Fibroblast of gingiva (primary cell): ENCODE measurements at regions not wholly inside any gene's neighbourhood (a gene's known extent, or its start where the extent isn't known, plus 50 kb on each side); places are given as distances from the start of the nearest gene placed in this dataset.
"Not testable (repeated sequence)": the region's sequence is repeated elsewhere in the genome, so short reads cannot be mapped to it uniquely, and the experiment has no call there.

Source experiments
- DNase-seq: peaks from one replicate; pipeline ENCODE4 v3.0.0-alpha.2; 2011; ENCODE audit warnings: low read depth

DNA sequence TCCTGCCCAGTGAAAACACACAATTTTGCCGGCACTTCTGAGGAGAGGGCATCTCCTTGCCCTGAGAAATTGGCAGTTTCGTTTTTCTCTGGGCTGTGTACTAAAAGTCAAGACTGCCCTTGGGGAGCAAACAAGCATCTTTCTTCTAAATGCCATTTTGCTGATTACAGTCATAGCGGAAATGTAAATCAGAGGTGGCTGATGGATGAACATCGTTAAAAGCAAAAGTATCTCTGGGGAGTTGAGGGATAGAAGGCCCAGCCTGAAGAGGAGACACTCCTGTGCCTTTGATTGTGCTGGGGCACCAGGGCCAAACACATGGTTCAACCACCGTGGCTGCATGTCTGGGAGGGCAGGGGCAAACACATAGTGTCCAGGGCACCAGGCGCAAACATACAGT, 49.8 kb downstream of the ABCC12 start:
- DNase-seq, result no peak

DNA sequence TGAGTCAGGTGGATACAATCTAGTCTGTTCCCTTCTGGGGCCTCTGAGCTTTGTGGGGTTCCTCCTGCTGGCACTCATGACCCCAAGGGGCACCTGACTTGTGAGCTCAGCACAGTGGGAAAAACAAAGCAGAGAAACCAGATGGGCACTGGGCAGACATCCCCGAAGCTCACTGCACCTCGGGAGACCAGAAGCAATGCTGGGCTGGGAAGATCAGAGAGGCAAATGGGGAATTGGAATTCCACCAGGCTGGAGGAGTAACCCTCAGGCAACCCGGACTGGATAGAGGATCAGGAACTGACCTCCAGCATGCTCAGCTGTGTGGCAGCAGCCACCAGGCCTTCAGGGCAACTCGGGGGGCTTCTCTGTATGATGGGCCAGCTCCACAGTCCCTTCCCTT, 50.3 kb downstream of the ABCC12 start:
- DNase-seq, result no peak

DNA sequence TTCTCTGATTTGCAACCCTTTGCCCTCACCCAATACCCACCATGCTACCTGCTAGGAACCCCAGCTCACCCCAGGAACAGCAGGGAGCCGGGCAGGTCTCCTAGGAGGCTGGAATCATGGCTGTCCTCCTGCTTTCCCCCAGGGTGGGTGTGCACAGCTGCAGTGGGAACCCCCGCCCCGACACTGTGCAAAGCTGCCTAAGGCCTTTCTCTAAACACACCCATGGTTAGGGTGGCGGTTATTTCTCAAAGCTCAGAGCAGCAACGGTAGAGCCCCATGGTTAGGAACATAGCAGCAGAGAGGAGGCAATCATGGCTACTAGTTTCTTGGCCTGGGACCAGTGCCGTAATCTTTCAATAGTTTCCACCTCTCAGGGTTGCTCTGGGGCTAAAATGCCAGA, 52.2 kb downstream of the ABCC12 start:
- no peak for DNase-seq

- DNase-seq, result no peak
Measured at GRCh38 chr16:48102083-48103008, 53.4 kb downstream of the ABCC12 start.

DNA sequence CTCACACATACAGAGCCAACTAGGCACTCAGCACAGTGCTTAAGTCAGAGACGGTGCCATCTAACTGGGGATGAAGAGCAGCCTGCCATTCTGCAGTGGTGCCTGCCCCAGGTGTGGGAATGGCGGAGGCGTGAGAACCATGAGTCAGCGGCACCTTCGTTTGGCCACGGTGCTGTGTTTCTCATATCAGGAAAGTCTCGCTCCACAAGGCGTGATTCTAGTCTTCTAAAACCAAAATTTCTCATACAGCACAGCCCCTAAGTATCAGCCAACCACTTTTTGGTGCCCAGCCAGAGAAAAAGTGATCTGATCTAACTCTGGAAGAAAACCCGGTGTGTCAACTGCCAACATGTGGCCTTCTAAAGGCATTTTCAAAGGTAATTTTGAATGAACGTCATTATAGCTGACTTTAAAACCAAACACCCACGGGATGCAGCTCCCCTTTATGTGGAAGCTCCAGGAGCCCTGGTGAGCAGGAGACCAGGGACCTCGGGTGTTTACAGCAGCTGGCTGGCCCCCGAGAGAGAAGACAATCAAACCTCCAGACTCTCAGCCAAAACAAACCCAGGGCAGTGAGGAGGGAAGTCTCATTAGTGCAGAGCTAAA, 54.6 kb downstream of the ABCC12 start:
- no peak for DNase-seq

GRCh38 chr16:48099455-48099854, 56.3 kb downstream of the ABCC12 start:
- DNase-seq, result no peak

GRCh38 chr16:48098472-48098871, 57.3 kb downstream of the ABCC12 start:
- no peak for DNase-seq

DNA sequence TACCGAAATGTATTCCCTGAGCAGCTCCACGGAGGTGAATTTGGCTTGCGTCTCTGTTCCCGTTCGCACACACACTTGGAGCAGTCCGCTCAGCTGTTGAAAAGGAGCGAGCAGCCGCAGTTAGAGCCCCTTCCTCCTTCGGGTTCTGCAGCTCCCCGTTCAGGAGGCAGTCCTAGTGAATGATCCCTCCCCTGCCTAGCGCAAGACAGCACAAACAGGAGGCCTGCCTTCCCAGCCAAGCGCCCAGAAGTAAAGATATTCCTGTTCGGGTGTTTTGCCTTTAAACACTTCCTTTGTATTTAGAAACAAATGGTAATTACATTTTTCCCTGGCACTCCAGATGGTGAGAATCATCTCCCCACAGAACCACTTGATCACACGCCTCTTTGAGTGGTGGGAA, 64.7 kb downstream of the ABCC12 start:
- no peak for DNase-seq

- no peak for DNase-seq
Measured at GRCh38 chr16:48089053-48089792, 66.6 kb downstream of the ABCC12 start.

DNA sequence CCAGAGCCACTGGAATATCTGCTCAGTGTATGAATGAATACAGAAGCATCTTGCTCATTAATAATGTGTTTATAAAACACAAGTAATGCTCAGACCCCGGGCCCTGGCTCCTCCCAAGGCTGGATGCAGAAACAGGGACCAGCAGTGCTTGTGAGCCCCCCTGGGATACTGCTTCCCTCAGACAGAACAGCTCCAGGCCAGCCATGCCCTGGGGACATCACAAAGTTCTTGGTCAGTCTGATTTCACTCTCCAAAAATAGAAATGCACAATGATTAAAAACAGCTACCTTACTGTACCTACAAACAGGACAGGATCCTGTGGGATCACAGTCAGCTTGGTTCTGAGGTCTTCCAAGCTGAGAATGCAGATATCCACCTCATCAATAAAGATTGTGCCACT, 68.2 kb downstream of the ABCC12 start:
- no peak for DNase-seq

DNA sequence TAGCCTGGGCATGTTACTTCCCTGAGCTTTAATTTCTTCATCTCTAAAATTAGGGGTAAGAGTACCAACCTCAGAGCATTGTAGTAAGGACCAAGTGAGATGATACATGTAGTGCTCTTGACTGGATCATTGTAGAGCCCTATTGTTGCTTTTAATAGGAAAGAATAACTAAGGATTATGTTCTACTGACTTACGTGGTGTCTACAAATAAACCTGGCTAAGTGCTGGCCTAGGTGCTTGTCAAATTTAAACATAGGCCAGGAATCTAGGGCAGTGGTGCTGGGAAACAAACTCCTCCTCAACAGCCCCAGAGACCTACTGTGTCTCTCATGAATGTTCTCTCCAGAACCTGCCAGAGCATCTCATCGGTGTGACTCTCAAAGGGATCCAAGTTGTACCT, 69.4 kb downstream of the ABCC12 start:
- DNase-seq, result no peak

GRCh38 chr16:48085729-48086128, 70.1 kb downstream of the ABCC12 start:
- DNase-seq, result no peak

DNA sequence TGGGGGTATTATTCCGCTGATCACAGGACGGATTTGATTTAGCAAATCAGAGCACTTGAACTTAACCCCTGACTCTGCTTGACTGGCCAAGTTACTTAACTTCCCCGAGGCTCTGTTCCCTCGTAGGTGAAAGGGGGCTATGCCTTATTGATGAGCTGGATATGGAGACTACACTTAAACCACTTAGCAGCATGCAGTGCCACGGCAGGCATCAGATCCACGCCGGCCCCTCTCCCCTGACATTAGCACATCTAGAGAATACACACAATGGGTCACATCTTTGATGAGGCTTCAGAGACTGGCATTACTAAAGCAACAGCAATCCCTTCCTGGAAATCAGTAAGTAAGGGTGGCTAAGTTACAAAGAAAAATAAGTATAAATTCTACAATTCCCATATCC, 71.0 kb downstream of the ABCC12 start:
- DNase-seq, result no peak

DNA sequence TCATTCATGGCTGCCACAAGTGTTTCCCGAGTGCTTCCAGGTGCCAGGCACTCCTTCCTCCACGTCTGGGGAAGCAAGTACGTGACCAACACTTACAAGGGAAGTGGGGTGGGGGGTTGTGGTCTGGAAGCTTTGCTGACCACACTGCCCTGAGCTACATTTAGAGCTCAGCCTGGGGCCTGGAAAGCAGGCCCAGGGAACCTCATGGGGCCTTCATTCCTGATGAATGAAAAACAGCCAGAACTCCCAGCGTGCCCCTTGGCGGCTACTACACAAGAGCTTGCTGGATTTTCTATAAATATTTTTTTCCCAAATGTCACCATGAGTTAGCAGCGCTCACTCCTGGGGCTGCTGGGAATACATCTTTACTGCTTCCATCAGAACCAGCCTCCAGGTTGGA, 73.3 kb downstream of the ABCC12 start:
- peak; percentile 6 for DNase-seq

GRCh38 chr16:48081656-48082055, 74.1 kb downstream of the ABCC12 start:
- peak; percentile 71 for DNase-seq

- DNase-seq, result peak; percentile 41
Measured at GRCh38 chr16:48076455-48077012, 79.3 kb downstream of the ABCC12 start.

DNA sequence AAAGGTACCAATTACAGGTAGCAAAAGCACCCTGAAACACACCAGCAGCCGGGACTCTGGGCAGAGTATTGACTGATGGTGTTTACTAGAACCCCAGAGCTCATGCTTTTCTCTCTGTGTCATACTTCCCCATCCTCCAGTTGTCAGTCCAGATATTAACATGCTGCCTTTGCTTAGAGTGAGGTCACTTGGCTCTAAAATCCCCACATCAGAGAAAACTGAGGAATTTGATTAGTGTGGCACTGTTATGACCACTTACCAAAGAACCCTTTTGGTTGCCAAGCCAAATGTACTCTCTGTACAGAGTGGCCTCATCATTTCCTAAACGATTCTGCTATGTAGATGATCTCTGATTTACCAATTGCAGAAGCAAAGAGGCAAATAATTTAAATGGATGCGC, 80.4 kb downstream of the ABCC12 start:
- peak; percentile 64 for DNase-seq

DNA sequence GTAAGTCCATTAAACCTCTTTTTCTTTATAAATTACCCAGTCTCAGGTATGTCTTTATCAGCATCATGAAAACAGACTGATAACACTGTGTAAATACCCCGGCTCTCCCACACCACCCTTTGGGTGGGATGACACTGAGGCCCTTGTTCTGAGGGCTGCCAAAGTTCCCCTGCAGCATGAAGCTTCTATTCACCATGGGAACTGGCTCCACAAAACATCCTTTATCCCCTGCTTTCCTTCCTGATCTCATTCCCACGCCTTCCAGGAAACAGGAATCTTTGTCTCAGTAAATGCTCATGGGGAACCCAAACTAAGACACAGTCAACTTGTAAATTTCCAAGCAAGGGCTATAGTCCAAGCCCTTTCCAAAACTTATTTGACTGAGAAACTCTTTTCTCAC, 88.4 kb downstream of the ABCC12 start:
- no peak for DNase-seq

- no peak for DNase-seq
Measured at GRCh38 chr16:48064971-48065370, 90.8 kb downstream of the ABCC12 start.

GRCh38 chr16:48062681-48063080, 93.1 kb downstream of the ABCC12 start:
- DNase-seq, result no peak

DNA sequence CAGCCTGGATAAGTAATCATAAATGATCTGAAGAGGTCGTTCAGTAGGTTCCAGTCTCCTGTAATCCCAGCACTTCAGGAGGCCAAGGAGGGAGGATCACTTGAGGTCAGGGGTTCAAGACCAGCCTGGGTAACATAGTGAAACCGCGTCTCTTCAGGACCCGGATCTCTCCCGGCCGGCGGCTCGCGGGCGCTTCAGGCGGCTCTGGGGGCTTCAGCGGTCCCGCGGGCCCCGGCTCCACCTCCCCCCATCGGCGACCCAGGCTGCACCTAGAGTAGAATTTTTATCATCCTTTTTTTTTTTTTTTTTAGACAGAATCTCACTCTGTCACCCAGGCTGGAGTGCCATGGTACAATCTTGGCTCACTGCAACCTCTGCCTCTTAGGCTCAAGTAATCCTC, 95.9 kb downstream of the ABCC12 start:
- no peak for DNase-seq

- DNase-seq, result not testable (repeated sequence)
Measured at GRCh38 chr16:48059190-48059589, 96.6 kb downstream of the ABCC12 start.

DNA sequence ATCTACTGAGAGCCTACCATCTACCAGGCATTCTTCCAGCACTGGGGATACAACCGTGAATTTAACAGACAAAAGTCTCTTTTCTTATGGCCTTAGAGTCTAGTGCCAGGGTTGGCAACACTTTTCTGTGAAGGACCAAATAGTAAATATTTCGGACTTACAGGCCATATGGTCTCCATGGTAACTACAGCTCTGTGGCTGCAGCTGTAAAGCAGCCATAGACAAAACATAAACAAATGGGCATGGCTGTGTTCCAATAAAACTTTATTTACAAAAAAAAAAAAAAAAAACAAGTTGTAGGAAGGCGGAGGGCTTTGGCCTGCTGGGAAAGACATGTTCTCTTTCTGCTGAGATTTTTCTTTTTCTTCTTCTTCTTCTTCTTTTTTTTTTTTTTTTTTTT, 98.7 kb downstream of the ABCC12 start:
- no peak for DNase-seq
